ENCODE measurements at regions not wholly inside any gene's neighbourhood (a gene's known extent, or its start where the extent isn't known, plus 50 kb on each side); places are given as distances from the start of the nearest gene placed in this dataset.
"Not testable (repeated sequence)": the region's sequence is repeated elsewhere in the genome, so short reads cannot be mapped to it uniquely, and the experiment has no call there.

GRCh38 chrX:63209128-63209527 lies 142.0 kb downstream of the SPIN4 start:
- not testable (repeated sequence) for H3K9me3 Mint-ChIP-seq; H3K36me3 Mint-ChIP-seq (ENCODE audit: low read depth); H3K4me1 Mint-ChIP-seq; H3K27me3 Mint-ChIP-seq (ENCODE audit: low read depth); H3K27ac Mint-ChIP-seq (ENCODE audit: unreplicated experiment); H3K4me3 Mint-ChIP-seq; DNase-seq (ENCODE audit: low read depth, low spot score)

- DNase-seq (ENCODE audit: low read depth, low spot score); H3K9me3 Mint-ChIP-seq; H3K4me1 Mint-ChIP-seq; H3K27me3 Mint-ChIP-seq (ENCODE audit: low read depth); H3K36me3 Mint-ChIP-seq (ENCODE audit: low read depth); H3K27ac Mint-ChIP-seq (ENCODE audit: unreplicated experiment); H3K4me3 Mint-ChIP-seq: not testable (repeated sequence)
Measured at GRCh38 chrX:63204266-63205074, 146.7 kb downstream of the SPIN4 start.

GRCh38 chrX:63201987-63202386 lies 149.1 kb downstream of the SPIN4 start:
- not testable (repeated sequence) for H3K27me3 Mint-ChIP-seq (ENCODE audit: low read depth); H3K9me3 Mint-ChIP-seq; DNase-seq (ENCODE audit: low read depth, low spot score); H3K27ac Mint-ChIP-seq (ENCODE audit: unreplicated experiment); H3K4me3 Mint-ChIP-seq; H3K4me1 Mint-ChIP-seq; H3K36me3 Mint-ChIP-seq (ENCODE audit: low read depth)

GRCh38 chrX:63198693-63199092 lies 152.4 kb downstream of the SPIN4 start:
- not testable (repeated sequence) for H3K4me3 Mint-ChIP-seq; H3K27ac Mint-ChIP-seq (ENCODE audit: unreplicated experiment); H3K27me3 Mint-ChIP-seq (ENCODE audit: low read depth); H3K9me3 Mint-ChIP-seq; H3K36me3 Mint-ChIP-seq (ENCODE audit: low read depth); DNase-seq (ENCODE audit: low read depth, low spot score); H3K4me1 Mint-ChIP-seq

GRCh38 chrX:63192366-63193041 lies 158.6 kb downstream of the SPIN4 start:
- H3K4me3 Mint-ChIP-seq; H3K4me1 Mint-ChIP-seq; DNase-seq (ENCODE audit: low read depth, low spot score); H3K9me3 Mint-ChIP-seq; H3K27me3 Mint-ChIP-seq (ENCODE audit: low read depth); H3K27ac Mint-ChIP-seq (ENCODE audit: unreplicated experiment): not testable (repeated sequence)
- H3K36me3 Mint-ChIP-seq (ENCODE audit: low read depth) = peaks cover 10% of the 10 kb centered on the region

- Mint-ChIP-seq H3K27me3 (ENCODE audit: low read depth) (no peaks in the 10 kb centered on the region), H3K27ac (ENCODE audit: unreplicated experiment) (no peak overlapping the region), H3K4me1 (no peaks in the 10 kb centered on the region), H3K9me3 (peaks cover 11% of the 10 kb centered on the region), H3K36me3 (ENCODE audit: low read depth) (peaks cover 7% of the 10 kb centered on the region), H3K4me3 (no peak overlapping the region)
- DNase-seq (ENCODE audit: low read depth, low spot score) = no peak
- TF ChIP-seq CTCF (conservative IDR thresholded peaks at IDR 0.05) = no peak
Measured at GRCh38 chrX:63186137-63186536, 165.0 kb downstream of the SPIN4 start.

- H3K36me3 Mint-ChIP-seq (ENCODE audit: low read depth); H3K27me3 Mint-ChIP-seq (ENCODE audit: low read depth); H3K9me3 Mint-ChIP-seq; H3K4me3 Mint-ChIP-seq; DNase-seq (ENCODE audit: low read depth, low spot score); H3K4me1 Mint-ChIP-seq; H3K27ac Mint-ChIP-seq (ENCODE audit: unreplicated experiment): not testable (repeated sequence)
Measured at GRCh38 chrX:63179852-63180251, 171.3 kb downstream of the SPIN4 start.

GRCh38 chrX:63176578-63176977 lies 174.6 kb downstream of the SPIN4 start:
- DNase-seq (ENCODE audit: low read depth, low spot score); H3K27me3 Mint-ChIP-seq (ENCODE audit: low read depth); H3K9me3 Mint-ChIP-seq; H3K4me1 Mint-ChIP-seq; H3K36me3 Mint-ChIP-seq (ENCODE audit: low read depth); H3K27ac Mint-ChIP-seq (ENCODE audit: unreplicated experiment); H3K4me3 Mint-ChIP-seq: not testable (repeated sequence)

GRCh38 chrX:63173841-63174718 lies 177.1 kb downstream of the SPIN4 start:
- not testable (repeated sequence) for H3K4me3 Mint-ChIP-seq; H3K36me3 Mint-ChIP-seq (ENCODE audit: low read depth); DNase-seq (ENCODE audit: low read depth, low spot score); H3K4me1 Mint-ChIP-seq; H3K27ac Mint-ChIP-seq (ENCODE audit: unreplicated experiment); H3K27me3 Mint-ChIP-seq (ENCODE audit: low read depth); H3K9me3 Mint-ChIP-seq

GRCh38 chrX:63169416-63169815 lies 181.7 kb downstream of the SPIN4 start:
- not testable (repeated sequence) for H3K27me3 Mint-ChIP-seq (ENCODE audit: low read depth); H3K27ac Mint-ChIP-seq (ENCODE audit: unreplicated experiment); H3K9me3 Mint-ChIP-seq; H3K4me1 Mint-ChIP-seq; DNase-seq (ENCODE audit: low read depth, low spot score); H3K4me3 Mint-ChIP-seq; H3K36me3 Mint-ChIP-seq (ENCODE audit: low read depth)

- DNase-seq (ENCODE audit: low read depth, low spot score); H3K4me3 Mint-ChIP-seq; H3K27me3 Mint-ChIP-seq (ENCODE audit: low read depth); H3K36me3 Mint-ChIP-seq (ENCODE audit: low read depth); H3K27ac Mint-ChIP-seq (ENCODE audit: unreplicated experiment); H3K9me3 Mint-ChIP-seq; H3K4me1 Mint-ChIP-seq: not testable (repeated sequence)
Measured at GRCh38 chrX:63168949-63169348, 182.2 kb downstream of the SPIN4 start.

- not testable (repeated sequence) for H3K4me3 Mint-ChIP-seq; H3K36me3 Mint-ChIP-seq (ENCODE audit: low read depth); DNase-seq (ENCODE audit: low read depth, low spot score); H3K9me3 Mint-ChIP-seq; H3K27ac Mint-ChIP-seq (ENCODE audit: unreplicated experiment); H3K27me3 Mint-ChIP-seq (ENCODE audit: low read depth); H3K4me1 Mint-ChIP-seq
Measured at GRCh38 chrX:63167002-63167401, 184.1 kb downstream of the SPIN4 start.
